ENCODE measurements at regions not wholly inside any gene's neighbourhood (a gene's known extent, or its start where the extent isn't known, plus 50 kb on each side); places are given as distances from the start of the nearest gene placed in this dataset.
"Not testable (repeated sequence)": the region's sequence is repeated elsewhere in the genome, so short reads cannot be mapped to it uniquely, and the experiment has no call there.

DNA sequence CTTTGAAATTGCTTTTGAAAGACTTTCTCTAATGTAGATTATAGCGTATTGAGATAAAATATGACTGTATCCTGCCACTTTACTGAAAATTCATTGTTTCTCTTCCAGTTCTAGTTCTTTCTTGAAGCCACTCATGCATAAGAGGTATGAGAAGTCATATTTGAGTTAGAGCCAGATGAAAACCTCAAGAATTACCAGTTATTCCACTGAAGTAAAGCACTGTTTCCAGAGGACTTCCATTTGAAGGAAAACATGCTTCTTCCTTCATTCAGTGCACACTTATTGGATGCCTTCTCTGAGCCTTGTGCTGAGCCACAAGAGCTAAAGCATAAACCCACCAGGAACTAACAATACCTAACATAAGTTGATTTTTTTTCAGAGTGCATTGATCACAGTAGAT is 513.4 kb downstream of the ZNF385D start:
- DNase-seq, result no peak

DNA sequence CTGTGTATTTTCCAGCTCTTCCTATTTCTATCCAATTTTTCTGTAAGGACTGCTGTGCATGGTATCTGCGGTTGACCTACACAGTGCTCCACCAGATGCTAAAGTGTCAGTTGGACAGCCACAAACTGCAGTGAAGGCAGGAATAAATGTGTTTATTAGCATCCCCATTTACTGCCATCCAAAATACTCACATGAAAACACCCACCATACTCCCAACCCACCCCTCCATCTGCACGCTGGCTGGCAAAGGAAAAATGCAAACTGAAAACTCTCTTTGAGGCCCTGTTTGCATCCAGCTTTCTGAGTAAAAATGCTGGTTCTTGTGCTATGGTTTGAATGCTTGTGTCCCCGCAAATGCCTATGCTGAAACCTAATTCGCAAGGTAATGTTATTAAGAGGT is 515.5 kb downstream of the ZNF385D start:
- DNase-seq, result no peak

- no peak for DNase-seq
Observed at GRCh38 chr3:21234933-21235332, 516.1 kb downstream of the ZNF385D start.

DNA sequence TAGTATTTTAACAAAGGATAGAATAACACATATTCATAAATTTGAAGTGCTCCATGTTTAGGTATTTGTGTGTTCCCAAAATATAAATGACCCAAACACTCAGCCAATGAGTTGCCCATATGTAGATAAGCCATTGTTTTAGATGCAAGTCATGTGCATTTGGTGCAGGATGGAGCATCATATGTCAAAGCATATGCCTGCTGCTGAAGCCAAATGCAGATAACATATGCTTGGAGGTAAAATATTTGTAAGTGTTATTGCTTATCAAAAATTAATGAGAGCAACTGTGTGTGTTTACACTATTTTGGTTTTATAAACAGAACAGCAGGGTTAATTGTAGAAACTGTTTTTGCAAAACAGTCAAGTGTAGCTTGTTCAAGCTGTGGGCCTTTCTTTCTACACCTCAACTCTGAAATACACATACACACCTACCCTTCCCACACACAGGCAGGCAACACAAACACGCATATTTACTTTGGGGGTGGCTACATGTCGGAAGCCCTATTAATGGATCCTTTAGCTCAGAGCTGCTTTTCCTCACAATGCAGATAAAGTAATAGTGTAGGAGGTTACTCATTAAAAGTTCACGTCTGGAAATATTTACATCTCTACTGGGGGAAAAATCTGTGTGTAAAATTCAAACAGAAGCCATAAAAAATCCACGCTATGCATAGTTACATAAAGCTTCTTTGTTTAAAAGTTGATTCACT is 521.4 kb downstream of the ZNF385D start:
- DNase-seq, result no peak

DNA sequence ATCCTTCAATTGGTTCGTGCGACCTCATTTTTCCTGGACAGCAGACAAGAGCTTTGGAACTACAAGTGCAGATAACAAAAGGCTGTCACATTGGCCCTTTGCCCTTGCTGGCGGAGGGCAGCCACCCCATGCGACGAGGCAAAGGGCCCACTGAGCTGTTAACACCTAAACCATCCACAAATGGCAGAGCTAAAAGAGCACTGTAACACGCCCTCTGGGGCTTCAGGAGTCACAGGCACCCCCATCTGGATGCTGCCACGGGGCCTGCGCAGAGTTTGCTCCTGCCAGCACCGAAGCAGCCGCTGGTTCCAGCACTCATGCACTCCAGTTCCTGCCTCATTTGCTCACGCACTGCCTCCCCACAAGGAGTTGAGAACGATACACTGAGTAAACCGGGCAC is 524.9 kb downstream of the ZNF385D start:
- no peak for DNase-seq

DNA sequence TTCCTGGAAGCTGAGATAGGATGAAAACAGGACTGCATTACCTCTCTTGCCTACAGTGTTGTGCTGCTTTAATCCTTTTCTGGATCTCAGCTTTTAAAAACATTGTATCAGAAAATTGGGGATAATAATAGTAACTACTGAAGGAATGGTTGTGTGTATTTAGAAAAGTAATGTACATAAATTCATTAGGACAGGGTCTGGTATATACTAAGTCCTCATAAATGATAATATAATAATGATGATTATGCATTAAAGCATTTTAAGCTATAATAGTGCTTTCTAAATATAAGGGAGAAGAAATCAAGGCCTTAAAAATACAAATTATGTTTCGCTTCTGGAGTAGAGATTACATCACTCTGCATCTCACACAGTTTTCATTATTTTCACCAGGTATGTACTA is 530.1 kb downstream of the ZNF385D start:
- no peak for DNase-seq

DNA sequence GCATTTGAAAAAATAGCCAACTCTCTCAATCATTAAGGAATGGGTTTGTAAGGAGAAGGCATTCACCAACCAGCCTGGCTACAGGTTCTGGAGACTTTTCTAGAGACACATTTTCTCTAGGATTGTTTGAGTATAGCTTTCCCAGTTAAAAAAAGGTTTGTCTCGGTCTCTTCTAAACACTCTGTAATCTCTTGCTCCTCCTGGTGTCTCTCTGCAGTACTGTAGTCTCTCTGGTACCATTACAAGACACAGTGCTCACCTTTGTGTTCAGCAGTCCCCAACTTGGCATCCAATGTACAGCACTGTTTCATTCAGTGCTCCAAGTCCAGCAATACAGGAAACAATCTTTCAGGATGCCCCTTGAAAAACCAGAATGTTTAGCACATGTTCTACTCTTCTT is 534.4 kb downstream of the ZNF385D start:
- no peak for DNase-seq

DNA sequence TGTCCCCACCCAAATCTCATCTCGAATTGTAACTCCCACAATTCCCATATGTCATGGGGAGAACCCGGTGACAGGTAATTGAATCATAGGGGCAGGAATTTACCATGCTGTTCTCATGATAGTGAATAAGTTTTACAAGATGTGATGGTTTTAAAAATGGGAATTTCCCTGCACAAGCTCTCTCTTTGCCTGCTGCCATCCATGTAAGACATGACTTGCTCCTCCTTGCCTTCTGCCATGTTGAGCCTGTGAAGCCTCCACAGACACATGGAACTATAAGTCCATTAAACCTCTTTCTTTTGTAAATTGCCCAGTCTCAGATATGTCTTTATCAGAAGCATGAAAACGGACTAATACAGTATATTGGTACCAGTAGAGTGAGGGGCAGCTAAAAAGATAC is 546.9 kb downstream of the ZNF385D start:
- not testable (repeated sequence) for DNase-seq

- DNase-seq, result no peak
Observed at GRCh38 chr3:21195203-21195602, 555.8 kb downstream of the ZNF385D start.

GRCh38 chr3:21194036-21194435 is 557.0 kb downstream of the ZNF385D start:
- not testable (repeated sequence) for DNase-seq

GRCh38 chr3:21188459-21188858 is 562.6 kb downstream of the ZNF385D start:
- DNase-seq, result no peak

GRCh38 chr3:21185816-21186314 is 565.1 kb downstream of the ZNF385D start:
- no peak for DNase-seq

DNA sequence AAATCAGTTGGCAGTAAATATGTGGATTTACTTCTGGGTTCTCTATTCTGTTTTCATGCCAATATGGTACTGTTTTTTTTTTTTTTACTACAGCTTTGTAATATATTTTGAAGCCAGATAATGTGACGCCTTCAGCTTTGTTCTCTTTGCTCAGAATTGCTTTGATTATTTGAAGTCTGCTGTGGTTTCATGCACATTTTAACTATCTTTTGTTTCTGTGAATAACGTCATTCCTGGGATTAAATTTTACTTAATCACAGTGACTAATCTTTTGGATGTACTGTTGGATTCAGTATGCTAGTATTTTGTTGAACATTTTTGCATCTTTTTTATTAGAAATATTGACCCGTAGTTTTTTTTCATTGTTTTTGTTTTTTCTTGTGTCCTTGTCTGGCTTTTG is 576.5 kb downstream of the ZNF385D start:
- no peak for DNase-seq

GRCh38 chr3:21170964-21171363 is 580.0 kb downstream of the ZNF385D start:
- DNase-seq, result no peak

DNA sequence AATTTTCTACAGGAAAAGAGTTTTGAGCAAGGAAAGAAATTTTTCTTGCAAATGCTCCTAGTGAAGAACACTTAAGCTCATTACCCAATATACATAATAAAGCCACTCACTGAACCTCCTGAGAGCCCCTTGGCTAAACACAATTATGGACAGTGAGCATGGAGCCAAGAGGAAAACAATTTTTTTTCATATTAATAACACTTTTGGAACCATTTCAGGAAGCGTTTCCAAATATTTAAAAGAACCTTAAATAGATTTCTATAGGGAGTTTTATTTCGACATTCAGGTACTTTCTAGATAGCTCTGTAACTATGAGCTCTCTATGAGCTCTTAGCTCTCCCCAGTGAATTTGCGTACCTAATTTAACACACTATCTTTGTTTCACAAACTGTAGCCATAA is 581.1 kb downstream of the ZNF385D start:
- DNase-seq, result no peak

- DNase-seq, result no peak
Observed at GRCh38 chr3:21168471-21168870, 582.5 kb downstream of the ZNF385D start.

- no peak for DNase-seq
Observed at GRCh38 chr3:21163956-21164355, 587.1 kb downstream of the ZNF385D start.

DNA sequence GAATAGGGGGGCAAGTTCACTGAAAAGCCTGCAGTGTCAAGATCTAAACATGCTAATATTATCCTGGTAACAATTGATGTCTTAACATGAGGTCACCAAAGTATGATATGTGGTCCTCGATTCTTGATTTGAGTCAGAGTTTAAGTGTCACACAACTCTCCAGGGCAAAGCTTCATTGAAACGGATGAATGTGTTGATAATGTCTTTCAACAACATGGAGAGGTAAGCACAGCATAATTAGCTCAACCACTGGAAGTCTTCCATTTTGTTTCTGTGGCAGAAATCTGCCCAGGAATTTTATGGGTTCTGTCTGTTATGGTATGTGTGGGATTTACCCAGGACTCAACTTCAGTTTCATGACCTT is 591.5 kb downstream of the ZNF385D start:
- DNase-seq, result no peak

DNA sequence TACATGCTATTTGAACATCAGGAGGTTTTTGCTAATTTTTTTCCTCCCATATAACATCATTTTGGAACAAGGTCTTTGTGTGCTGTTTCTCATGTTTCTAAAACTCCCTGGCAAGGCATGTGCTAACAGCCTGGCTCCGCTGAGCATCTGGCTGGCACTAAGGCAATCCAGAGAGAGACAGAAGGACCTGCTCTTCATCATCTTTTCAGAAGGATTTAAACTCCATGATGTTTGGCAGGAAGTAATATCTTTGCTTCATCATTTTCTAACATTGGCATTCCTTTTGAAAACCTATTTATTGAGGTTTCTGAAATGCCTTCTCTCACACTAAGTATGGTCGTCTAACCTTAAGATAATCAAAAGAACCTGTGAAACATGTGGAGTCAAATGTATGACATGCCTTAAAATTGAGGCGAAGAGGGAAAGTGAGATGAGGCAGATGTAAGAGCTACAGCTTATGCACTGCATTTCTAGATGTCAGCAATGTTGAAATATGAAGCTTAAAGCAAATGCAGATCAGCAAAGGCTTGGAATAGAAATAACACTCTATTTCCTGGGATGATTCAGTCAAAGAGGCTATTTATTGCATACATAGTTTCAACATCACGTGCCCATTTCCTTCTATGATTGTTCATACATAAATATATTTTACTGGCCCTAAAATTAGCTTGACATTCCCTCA is 592.0 kb downstream of the ZNF385D start:
- no peak for DNase-seq

DNA sequence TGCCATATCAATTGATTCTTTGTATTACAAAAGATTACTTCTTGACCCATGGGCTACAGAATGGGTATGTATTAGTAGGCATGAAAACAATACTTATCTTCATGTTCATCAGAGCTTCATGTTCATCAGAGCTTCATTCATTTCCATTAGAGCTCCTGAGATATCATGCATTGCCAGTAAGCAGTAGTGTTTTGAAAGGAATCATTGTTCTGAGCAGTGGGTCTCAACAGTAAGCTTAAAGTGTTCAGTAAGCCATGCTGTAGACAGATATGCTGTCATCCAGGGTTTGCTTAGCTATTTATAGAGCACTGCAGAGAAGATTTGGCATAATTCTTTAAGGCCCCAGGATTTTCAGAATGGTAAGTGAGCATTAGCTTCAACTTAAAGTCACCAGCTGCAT is 596.1 kb downstream of the ZNF385D start:
- no peak for DNase-seq

DNA sequence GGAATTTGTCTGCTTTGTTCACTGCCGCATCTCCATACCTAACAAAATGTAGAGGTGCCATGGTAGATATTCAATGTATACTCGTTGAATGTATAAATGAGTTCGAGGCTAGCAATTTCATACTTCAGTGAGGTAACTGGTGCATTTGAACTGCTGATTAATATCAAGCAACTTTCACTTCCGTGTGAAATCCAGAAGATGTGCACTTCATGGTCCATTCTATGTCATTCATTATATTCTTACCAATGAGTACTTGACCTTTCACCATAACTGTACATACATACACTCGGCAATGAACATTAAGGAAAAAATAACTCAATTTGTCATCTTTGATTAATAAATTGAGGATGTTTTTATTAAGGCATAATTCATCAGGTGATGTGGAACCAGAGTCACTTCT is 598.5 kb downstream of the ZNF385D start:
- no peak for DNase-seq

DNA sequence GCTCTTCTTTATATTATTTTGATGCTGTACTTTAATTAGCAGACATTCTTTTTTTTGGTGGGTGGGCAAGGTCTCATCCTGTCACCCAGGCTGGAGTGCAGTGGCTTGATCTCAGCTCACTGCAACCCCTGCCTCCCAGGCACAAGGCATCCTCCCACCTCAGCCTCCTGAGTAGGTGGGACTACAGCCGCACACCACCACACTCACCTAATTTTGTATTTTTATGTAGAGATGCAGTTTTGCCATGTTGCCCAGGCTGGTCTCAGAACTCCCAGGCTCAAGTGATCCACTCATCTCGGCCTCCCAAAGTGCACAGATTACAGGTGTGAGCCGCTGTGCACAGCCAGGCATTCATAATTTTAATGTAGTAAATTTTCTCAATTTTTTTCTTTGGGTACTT is 608.1 kb downstream of the ZNF385D start:
- DNase-seq, result no peak

DNA sequence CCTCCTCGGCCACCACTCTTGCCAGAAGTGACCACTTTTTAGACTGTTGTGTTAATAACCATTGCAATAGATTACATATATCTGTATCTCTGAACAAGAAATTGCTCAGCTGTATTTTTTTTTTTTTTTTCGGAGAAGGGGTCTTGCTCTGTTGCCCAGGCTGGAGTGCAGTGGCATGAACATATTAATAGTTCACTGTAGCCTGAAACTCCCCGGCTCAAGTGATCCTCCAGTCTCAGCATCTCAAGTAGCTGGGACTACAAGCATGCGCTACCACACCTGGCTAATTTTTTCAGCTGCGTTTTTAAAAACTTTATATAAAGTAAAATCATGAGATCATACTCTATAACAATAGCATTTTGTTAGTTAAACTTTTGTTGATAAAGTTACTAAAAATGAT is 609.0 kb downstream of the ZNF385D start:
- no peak for DNase-seq

DNA sequence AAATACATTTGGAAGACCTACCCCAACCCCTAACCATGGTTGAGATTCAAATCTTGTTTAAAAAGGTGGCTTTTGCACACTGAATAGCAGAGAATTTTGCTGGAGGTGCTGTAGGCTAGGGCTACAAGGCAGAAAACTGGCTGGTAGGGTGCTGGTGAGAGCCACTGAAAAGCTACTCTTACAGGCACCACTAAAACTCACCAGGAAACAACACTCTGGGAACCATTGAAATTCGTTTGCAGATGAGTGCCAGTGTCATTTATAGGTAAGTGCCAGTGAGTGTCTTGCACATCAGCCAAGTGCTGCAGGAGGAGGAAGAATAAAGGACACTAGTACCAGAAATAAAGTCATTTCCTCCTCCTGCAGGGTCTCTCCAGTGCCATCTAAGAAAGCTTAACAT is 610.2 kb downstream of the ZNF385D start:
- DNase-seq, result no peak

DNA sequence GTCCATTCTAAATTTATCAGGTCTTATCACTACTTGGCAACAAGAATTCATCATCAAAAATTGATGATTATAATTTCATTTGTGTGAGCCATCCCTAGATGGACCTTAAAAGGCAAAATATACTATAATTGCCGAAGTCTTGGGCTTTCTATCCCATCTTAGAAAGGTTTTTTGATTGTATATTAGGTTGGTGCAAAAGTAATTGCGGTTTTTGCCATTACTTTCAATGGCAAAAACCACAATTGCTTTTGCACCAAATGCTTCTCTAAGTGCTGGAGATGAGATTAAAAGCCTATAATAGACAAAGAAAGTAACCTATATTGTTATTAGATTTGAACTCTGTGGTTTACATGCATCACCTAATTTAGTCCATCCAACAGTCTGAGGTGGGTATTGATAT is 612.9 kb downstream of the ZNF385D start:
- DNase-seq, result no peak
